Posterior cingulate gyrus (tissue), 11 donors: ENCODE measurements at regions not wholly inside any gene's neighbourhood (a gene's known extent, or its start where the extent isn't known, plus 50 kb on each side); places are given as distances from the start of the nearest gene placed in this dataset.

Experiments
- DNase-seq, 10 donors: peaks; one replicate each; pipeline versions ENCODE4 v3.0.0 to v3.0.0-alpha.2; 2020 to 2021; ENCODE audit warnings: mixed read lengths in 3 of 10
- intact Hi-C: fragments of 100-400 bp; cut with DNase I; formaldehyde crosslinking; loops from one replicate; pipeline ENCODE4 v1.15.1; 2023

GRCh38 chr7:106774768-106775551, 90.1 kb upstream of the PIK3CG start:
- intact Hi-C loops, result no loop called here
- no peak for DNase-seq

DNA sequence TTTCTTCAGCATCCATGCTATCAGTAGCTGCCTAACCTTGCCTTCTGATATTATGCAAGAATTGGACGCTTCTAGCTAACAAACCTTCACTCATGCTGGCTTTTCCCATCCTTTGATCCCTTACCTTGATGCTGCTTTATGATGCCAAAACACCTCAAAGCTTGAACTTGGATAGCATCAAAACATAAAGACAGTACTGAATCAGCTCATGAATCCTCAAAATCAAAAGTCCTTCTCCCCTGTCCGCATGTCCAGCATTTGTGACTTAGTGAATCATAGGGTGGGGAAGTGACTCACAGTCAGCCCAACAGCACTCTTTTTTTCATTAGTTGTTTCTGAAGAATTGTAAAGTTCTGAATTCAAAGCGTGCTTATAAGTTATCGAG, 89.5 kb upstream of the PIK3CG start:
- intact Hi-C loops, result no loop called here
- DNase-seq, result no peak

DNA sequence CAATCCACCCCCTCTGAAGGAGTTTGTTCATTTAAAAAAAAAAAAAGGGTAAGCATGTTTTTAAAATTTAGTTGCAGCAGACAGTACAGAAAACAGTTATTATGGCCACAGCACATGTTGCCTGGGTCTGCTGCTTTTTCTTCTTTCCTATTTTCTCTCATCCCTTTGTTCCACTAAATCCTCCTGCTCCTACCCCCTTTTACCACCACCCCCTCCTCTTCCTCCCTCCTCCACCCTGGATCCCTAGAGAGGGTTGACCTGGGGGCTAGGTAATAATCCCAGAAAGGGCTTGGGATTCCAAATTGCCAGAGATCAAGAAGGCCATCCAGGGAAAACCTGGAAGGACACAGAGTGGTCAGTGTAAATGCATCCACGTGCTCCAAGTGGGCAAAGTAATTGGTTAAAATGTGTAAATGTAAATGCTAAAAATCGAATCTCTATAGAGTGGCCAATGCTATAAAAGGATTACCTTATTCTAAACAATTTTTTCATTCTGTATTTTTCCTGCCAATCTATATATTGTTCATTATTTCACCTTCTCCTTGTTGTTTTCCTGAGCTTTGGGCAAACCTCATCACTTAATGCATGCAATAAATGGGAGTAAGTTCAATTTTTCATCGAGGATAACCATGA, 89.0 kb upstream of the PIK3CG start:
- DNase-seq, result no peak
- intact Hi-C loops, result no loop called here

DNA sequence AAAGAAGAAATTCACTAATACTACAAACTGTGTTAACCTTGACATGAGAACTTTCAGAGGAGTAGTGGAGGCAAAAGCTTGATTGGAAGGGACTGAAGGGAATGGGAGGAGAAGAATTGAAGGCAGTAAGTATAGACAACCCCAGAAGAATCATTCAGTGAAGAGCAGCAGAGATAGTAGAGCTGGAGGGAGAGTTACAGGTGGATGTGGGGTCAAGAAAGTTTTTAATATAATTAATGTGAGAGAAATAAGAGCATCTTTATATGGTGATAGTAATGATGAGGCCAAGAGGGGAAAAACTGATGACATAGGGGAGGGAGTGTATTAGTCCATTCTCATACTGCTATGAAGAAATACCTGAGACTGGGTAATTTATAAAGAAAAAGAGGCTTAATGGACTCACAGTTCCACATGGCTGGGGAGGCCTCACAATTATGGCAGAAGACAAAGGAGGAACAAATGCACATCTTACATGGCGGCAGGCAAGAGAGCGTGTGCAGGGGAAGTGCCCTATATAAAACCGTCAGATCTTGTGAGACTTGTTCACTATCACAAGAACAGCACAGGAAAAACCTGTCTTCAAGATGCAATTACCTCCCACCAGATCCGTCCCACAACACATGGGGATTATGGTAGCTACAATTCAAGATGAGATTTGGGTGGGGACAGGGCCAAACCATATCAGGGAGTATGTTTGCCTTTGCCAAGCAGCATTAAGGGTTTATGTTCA, 88.3 kb upstream of the PIK3CG start:
- no peak for DNase-seq
- intact Hi-C loops, result no loop called here

DNA sequence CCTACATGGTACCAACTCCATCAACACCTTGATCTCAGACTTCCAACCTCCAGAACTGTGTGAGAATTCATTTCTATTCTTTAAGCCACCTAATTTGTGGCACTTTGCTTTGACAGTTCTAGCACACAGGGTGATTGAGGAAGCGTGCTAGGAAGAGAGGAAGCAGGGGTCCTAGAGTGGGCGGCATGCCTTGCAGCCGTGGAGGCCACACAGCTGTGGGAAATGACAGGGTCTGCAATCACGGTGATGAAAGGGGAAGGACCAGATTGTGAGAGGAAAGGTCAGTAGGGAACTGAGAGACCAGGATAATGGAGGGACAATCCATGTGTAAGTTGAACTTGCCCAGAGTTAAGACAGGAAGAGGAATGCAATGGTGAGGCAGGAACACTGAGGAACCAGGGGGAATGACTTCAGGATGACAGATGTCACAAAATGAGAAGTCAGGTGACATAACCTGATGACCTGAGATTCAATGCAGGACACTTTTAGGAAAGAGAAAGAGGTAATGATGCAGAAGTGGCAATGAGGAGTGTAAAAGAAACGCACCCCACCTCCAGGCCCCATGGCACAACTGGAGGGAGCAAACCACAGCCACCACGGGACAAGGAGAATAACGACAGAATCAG, 87.3 kb upstream of the PIK3CG start:
- DNase-seq, result no peak
- intact Hi-C loops, result no loop called here

GRCh38 chr7:106778656-106779250, 86.3 kb upstream of the PIK3CG start:
- intact Hi-C loops, result no loop called here
- no peak for DNase-seq

DNA sequence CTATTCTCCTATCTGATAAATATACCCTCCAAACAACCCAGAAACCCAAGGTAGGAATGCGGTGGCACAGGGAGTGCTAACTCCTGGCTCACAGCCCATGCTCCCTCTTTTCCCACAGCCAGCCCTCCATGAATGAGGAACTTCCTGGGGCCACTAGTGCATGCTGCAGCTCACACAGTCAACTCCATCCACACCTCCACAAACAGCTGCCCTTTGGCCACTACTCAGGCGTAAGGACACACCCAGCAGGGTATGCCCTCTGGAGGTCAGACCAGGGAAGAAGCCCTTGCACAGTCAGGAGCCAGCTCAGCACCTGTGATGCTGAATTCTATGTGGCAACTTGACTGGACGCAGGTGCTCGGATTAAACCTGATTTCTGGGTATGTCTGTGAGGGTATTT, 85.2 kb upstream of the PIK3CG start:
- intact Hi-C loops, result no loop called here
- DNase-seq, result no peak

- DNase-seq, result no peak
- intact Hi-C loops, result no loop called here
Observed at GRCh38 chr7:106781007-106781406, 84.1 kb upstream of the PIK3CG start.

GRCh38 chr7:106781828-106782544, 83.1 kb upstream of the PIK3CG start:
- intact Hi-C loops, result no loop called here
- no peak for DNase-seq

GRCh38 chr7:106783286-106783685, 81.8 kb upstream of the PIK3CG start:
- no peak for DNase-seq
- intact Hi-C loops, result no loop called here

GRCh38 chr7:106788637-106789036, 76.4 kb upstream of the PIK3CG start:
- DNase-seq, result no peak
- intact Hi-C loops, result no loop called here

DNA sequence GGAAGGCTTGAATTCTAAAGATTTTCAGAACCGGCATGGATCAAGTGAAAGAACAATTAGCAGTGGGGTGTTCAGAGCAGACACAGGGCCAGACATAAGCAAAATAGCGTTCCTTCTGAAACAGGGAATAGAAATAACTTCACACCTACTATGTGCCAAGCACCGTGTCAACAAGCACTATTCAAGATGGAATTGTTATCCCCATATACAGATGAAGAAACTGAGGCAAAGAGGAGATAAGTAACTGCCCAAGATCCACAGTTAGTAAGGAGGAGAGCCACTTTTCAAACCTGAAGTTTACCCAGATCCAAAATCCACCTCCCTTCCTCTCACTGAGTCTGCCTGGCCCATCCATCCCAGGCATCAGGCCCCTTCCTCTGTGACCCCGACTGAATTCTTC, 73.6 kb upstream of the PIK3CG start:
- intact Hi-C loops, result no loop called here
- no peak for DNase-seq

- no peak for DNase-seq
- intact Hi-C loops, result no loop called here
Observed at GRCh38 chr7:106792233-106792926, 72.7 kb upstream of the PIK3CG start.

GRCh38 chr7:106793015-106793975, 71.8 kb upstream of the PIK3CG start:
- intact Hi-C loops, result no loop called here

DNA sequence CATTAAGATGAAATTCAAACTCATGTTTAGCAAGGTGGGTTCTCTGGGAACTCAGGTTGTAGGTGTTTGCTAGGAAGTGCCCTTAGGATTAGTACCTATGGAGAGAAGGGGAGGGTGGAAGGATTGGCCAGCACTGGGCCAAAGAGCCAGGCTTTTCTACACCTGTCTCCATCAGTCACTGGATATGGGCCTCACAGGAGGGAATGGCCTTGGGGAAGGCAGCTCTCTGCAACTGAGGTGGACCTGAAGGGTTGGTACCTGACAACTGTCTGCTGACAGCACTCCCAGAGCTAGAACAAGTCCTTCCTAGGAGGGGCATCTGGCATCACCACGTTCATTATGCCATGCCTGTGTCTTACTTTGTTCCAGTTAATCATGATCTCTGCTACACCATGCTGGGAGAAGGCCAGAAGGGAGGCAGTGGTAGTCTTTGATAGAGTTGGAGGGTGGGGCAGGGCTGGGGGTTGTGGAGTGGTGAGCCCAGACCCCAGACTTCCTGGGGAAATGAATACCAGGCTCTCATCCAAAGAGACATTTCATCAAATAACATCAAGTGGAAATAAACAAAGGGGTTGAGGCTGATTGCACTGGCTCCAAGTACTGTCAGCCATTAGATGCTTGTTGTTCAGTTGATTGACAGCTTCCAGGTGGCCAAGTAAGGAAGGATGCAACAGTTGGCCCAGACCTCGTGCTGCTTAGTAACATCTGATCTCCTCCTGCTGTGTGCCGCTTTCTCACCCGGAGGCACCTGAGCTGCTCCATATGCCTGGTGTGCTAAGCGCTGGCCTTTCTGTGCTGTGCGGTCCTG, 70.6 kb upstream of the PIK3CG start:
- intact Hi-C loops, result no loop called here
- no peak for DNase-seq

More at GRCh38 chr7:106793015-106793975, 71.8 kb upstream of the PIK3CG start:
- DNase-seq, result no peak

GRCh38 chr7:106795084-106795876, 69.8 kb upstream of the PIK3CG start:
- intact Hi-C loops, result no loop called here

DNA sequence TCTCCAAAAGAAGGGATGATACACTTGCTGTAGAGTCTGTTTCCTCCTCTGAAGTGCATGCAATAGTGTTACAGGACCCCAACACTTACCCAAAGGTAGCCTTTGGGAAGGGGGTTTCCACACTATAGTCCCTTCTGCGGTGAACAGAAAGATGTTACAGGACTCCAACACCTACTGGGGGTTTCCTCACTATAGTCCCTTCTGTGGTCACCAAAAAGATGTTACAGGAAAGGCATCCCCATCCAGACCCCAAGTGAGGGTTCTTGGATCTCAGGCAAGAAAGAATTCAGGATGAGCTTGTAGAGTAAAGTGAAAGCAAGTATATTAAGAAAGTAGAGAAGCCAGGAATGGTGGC, 69.2 kb upstream of the PIK3CG start:
- no peak for DNase-seq
- intact Hi-C loops, result no loop called here

More at GRCh38 chr7:106795084-106795876, 69.8 kb upstream of the PIK3CG start:
- peak in 1 of 10 donors; percentile 56 for DNase-seq
